Upper lobe of left lung (tissue), 4 donors: ENCODE measurements at regions not wholly inside any gene's neighbourhood (a gene's known extent, or its start where the extent isn't known, plus 50 kb on each side); places are given as distances from the start of the nearest gene placed in this dataset.

Source experiments
- CTCF ChIP-seq, 6 experiments: fragments of 450-650 bp in 4 of 6; fragments of 200-600 bp in 2 of 6; sonication (generic) in 2 of 6; IDR thresholded peaks; one replicate each; pipeline ENCODE4 v1.5.1; 2016 to 2019; ENCODE audit warnings: antibody characterized with exemption in 6 of 6
- EP300 ChIP-seq, 4 donors: sonication (generic); formaldehyde crosslinking; IDR thresholded peaks; one replicate each; pipeline ENCODE4 v1.5.1; 2017; ENCODE audit warnings: antibody characterized with exemption in 4 of 4, control low read depth in 2 of 4
- POLR2A ChIP-seq, 4 donors: fragments of 450-650 bp; IDR thresholded peaks; one replicate each; pipeline ENCODE4 v1.5.1; 2016 to 2017; ENCODE audit warnings: antibody characterized with exemption in 4 of 4, mild to moderate bottlenecking in 2 of 4
- POLR2AphosphoS5 ChIP-seq, 2 donors: sonication (generic); formaldehyde crosslinking; IDR thresholded peaks; one replicate each; pipeline ENCODE4 v1.5.1; 2017; ENCODE audit warnings: antibody characterized with exemption in 2 of 2

GRCh38 chr2:160828076-160828475 lies 332.2 kb upstream of the TANK start:
- TF ChIP-seq POLR2AphosphoS5 (IDR thresholded peaks at IDR 0.05): no peak
- TF ChIP-seq EP300 (IDR thresholded peaks at IDR 0.05): no peak
- no peak for TF ChIP-seq CTCF (IDR thresholded peaks at IDR 0.05)
- TF ChIP-seq POLR2A (IDR thresholded peaks at IDR 0.05): no peak
